Left lobe of liver (tissue), 2 donors: ENCODE measurements at regions not wholly inside any gene's neighbourhood (a gene's known extent, or its start where the extent isn't known, plus 50 kb on each side); places are given as distances from the start of the nearest gene placed in this dataset.
"Not testable (repeated sequence)": the region's sequence is repeated elsewhere in the genome, so short reads cannot be mapped to it uniquely, and the experiment has no call there.

Experiments used
- ATAC-seq: fragments of 200-7000 bp; cut with Tn5 transposase; one replicate; pipeline ENCODE4 v1.9.1; 2020; ENCODE audit warnings: mild to moderate bottlenecking, moderate library complexity
- DNase-seq: peaks from one replicate; pipeline ENCODE4 v3.0.0-alpha.2; 2020; ENCODE audit warnings: low spot score
- donor health status: DM: no; HTN: no; CAD: no; lungs with moderate emphysema.
- donor health status: DM: no; HTN: yes; CAD: no.

DNA sequence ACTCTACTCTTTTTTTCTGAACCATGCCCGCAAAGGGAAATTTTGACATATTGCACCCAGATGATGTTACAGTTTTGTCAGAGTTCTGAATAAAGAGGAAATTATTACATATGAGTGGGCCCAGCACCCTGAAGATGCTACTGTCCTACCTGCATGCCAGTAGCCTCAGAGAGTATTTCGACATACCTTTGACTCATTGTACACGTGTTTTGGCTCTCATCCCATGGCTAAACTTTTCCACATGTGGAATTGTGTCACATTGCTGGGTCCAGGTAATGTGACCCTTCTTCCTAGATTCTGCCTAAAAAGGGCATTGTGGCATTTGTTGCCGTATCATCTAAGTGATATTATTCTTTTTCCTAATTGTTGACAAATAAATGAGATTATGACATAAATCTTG lies 175.7 kb upstream of the BPY2B start:
- ATAC-seq, result peak; percentile 65
- not testable (repeated sequence) for DNase-seq

DNA sequence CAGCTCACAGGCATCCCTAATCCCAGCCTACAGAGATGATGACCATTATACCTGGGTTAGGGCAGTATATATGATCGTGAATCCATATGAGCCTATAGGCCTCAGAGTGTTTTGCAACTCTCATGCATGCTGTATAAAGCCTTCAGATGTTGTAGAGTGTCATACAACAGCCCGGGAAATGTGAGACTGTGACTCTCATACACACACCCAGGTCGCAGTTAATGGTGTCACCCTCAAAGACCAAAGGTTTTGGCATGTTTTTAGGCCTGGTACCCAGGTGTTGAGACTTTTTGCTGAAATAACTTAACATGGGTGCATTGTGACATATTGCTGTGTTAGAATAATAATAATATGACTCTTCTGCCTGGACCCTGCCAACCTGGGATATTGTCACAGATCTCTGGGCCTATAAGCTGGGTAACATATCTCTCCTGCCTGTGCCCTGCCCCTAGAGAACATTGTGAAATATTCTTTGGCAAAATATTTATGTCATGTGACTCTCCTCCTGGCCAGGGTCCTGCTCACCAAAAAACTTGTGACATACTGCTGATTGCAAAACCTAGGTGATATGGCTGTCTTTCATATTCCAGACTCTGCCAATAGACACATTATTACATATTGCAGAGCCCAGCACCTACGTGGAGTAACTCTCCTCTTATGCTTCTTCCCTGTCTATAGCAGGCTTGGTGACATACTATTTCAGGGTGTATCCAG lies 165.1 kb upstream of the BPY2B start:
- not testable (repeated sequence) for DNase-seq
- ATAC-seq, result peak; percentile 80

- ATAC-seq, DNase-seq: not testable (repeated sequence)
Observed at GRCh38 chrY:24457603-24458002, 160.2 kb upstream of the BPY2B start.

GRCh38 chrY:24458161-24458560 lies 159.6 kb upstream of the BPY2B start:
- ATAC-seq, result peak; percentile 76
- not testable (repeated sequence) for DNase-seq

- peak; percentile 61 for ATAC-seq
- not testable (repeated sequence) for DNase-seq
Observed at GRCh38 chrY:24462338-24462737, 155.5 kb upstream of the BPY2B start.
